K562 (cell line): ENCODE measurements at regions not wholly inside any gene's neighbourhood (a gene's known extent, or its start where the extent isn't known, plus 50 kb on each side); places are given as distances from the start of the nearest gene placed in this dataset.

Experiments used
- ARID2 ChIP-seq: fragments of 450-650 bp; IDR thresholded peaks from 2 replicates; pipeline ENCODE4 v1.6.1; 2017; ENCODE audit warnings: antibody characterized with exemption, mild to moderate bottlenecking
- CXXC5 ChIP-seq: fragments of 250-450 bp; sonication (Bioruptor Pico); IDR thresholded peaks from 2 replicates; pipeline ENCODE4 v1.8.0; 2022; ENCODE audit warnings: inconsistent platforms, mild to moderate bottlenecking, moderate library complexity
- ESRRB ChIP-seq: fragments of 250-450 bp; sonication (Bioruptor Pico); IDR thresholded peaks from 2 replicates; pipeline ENCODE4 v1.5.0; 2020; ENCODE audit warnings: mild to moderate bottlenecking, moderate library complexity, borderline replicate concordance
- ETV6 ChIP-seq, 3 experiments: fragments of 150-350 bp in 1 of 3; sonication (generic) in 1 of 3; formaldehyde crosslinking in 1 of 3; IDR thresholded peaks; 2 replicates each; pipeline versions ENCODE4 v1.6.1 to v1.8.0; 2014 to 2022; ENCODE audit warnings: borderline replicate concordance in 2 of 3, low read depth in 2 of 3, antibody characterized with exemption in 1 of 3, low read length in 1 of 3, mild to moderate bottlenecking in 1 of 3, missing genetic modification reagents in 1 of 3
- MAZ ChIP-seq, 2 experiments: fragments of 450-650 bp in 1 of 2; sonication (generic) in 1 of 2; formaldehyde crosslinking; IDR thresholded peaks in 1 of 2; conservative IDR thresholded peaks in 1 of 2; 2 replicates each; pipeline versions ENCODE4 v1.4.0 to v1.5.0; 2020; ENCODE audit warnings: mild to moderate bottlenecking in 1 of 2, missing genetic modification reagents in 1 of 2
- MTA3 ChIP-seq: fragments of 450-650 bp; formaldehyde crosslinking; IDR thresholded peaks from 2 replicates; pipeline ENCODE4 v1.6.1; 2017; ENCODE audit warnings: mild to moderate bottlenecking, borderline replicate concordance
- POLR3G ChIP-seq: IDR thresholded peaks from 2 replicates; pipeline ENCODE4 v1.6.1; 2011; ENCODE audit not compliant: insufficient read length, insufficient replicate concordance; ENCODE audit errors: extremely low read depth
- RB1 ChIP-seq: fragments of 450-650 bp; IDR thresholded peaks from 2 replicates; pipeline ENCODE4 v1.6.1; 2017; ENCODE audit warnings: low read depth, mild to moderate bottlenecking
- RFX7 ChIP-seq: fragments of 250-450 bp; sonication (Bioruptor Pico); IDR thresholded peaks from 2 replicates; pipeline ENCODE4 v1.5.1; 2021; ENCODE audit warnings: mild to moderate bottlenecking
- SMAD4 ChIP-seq: fragments of 250-450 bp; sonication (Bioruptor Pico); conservative IDR thresholded peaks from 2 replicates; pipeline ENCODE4 v1.8.0; 2021; ENCODE audit warnings: inconsistent platforms, mild to moderate bottlenecking, moderate library complexity
- TAF1 ChIP-seq: IDR thresholded peaks from 2 replicates; pipeline ENCODE4 v1.6.1; 2011; ENCODE audit warnings: mild to moderate bottlenecking, low read length, moderate library complexity; ENCODE audit not compliant: insufficient read depth, control insufficient read depth, severe bottlenecking; ENCODE audit errors: extremely low read depth
- TEAD4 ChIP-seq, 2 experiments: sonication (generic) in 1 of 2; formaldehyde crosslinking in 1 of 2; IDR thresholded peaks; 2 replicates each; pipeline versions ENCODE4 v1.6.1 to v1.8.0; 2012 to 2022; ENCODE audit warnings: borderline replicate concordance in 1 of 2, inconsistent platforms in 1 of 2, low read length in 1 of 2, mild to moderate bottlenecking in 1 of 2, missing genetic modification reagents in 1 of 2
- ZKSCAN1 ChIP-seq: fragments of 150-350 bp; IDR thresholded peaks from 2 replicates; pipeline ENCODE4 v1.6.1; 2016; ENCODE audit warnings: low read depth, low read length
- TF ChIP-seq, protein P1 (sequence below): fragments of 250-450 bp; sonication (Bioruptor Pico); IDR thresholded peaks from 2 replicates; pipeline ENCODE4 v1.4.0; 2020; ENCODE audit warnings: mild to moderate bottlenecking
- TF ChIP-seq, protein P2 (sequence below): IDR thresholded peaks from 3 replicates; pipeline ENCODE4 v1.6.1; 2011; ENCODE audit warnings: borderline replicate concordance, mild to moderate bottlenecking, moderate library complexity; ENCODE audit not compliant: insufficient read length; ENCODE audit errors: extremely low read depth
- TF ChIP-seq, protein P3 (sequence below): fragments of 450-650 bp; IDR thresholded peaks from 2 replicates; pipeline ENCODE4 v1.6.1; 2016; ENCODE audit warnings: borderline replicate concordance

DNA sequence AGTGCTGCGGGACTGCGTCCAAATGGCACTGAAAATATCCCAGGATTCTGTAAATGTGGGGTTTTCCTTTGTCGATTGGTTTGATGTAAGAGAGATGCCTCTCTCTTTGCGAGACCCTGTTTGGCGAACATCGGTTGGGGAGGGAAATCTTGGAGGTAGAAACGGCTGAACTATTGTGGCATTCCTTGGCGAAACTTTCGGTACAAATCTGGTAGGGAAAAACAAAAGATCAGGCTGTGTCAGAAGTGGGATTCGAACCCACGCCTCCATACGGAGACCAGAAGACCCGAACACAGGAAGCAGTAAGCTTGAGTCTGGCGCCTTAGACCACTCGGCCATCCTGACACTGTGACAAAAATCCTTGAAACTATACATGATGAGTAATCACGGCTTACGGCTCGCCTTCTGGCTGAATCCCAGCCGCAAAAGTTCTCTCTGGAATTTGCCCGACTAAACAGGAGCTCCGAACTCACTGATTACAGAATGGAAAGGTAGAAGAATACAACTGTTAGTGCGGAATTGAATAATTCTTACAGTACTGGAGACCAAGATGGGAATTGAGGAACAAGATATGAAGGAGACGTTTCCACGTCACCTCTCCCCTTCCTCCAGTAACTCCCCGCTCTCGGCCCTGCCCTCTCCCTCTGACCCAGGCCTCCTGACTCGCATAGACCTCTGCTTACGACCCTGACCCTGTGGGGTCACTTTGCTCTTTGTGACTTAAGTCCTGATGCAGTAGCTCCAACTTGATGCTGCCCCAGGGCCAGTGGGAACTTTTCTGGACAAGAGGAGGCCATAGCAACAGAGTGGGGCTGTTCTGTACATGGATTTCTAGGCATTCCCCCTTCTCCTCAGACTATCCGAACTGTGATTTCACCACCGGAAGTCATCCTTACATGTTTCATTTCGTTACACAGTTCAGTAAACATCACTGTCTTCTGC lies 132.8 kb upstream of the ZNF184 start (continued):
- TF ChIP-seq ETV6 (IDR thresholded peaks at IDR 0.05; ENCODE audit: borderline replicate concordance in 1 of 2, low read depth in 2 of 2, low read length in 1 of 2) (0 out of 4 replicates have a peak, but pooled peaks of 1 of the 2 experiments have one; percentile 53), ETV6 (CRISPR knock-in tag; IDR thresholded peaks at IDR 0.05; ENCODE audit: borderline replicate concordance) (peak; percentile 32), TEAD4 (IDR thresholded peaks at IDR 0.05; ENCODE audit: low read length) (peak; percentile 84), TEAD4 (CRISPR knock-in tag; IDR thresholded peaks at IDR 0.05; ENCODE audit: borderline replicate concordance) (no peak), ARID2 (0 out of 2 replicates have a peak, but pooled peaks have one; percentile 13), ZKSCAN1 (peak; percentile 81), MAZ (CRISPR knock-in tag; conservative IDR thresholded peaks at IDR 0.05 in 1 of 2, IDR thresholded peaks at IDR 0.05 in 1 of 2) (peak in 1 of 2 experiments; percentile 52; a peak in 1 of 4 replicates), SMAD4 (CRISPR knock-in tag) (no peak), MTA3 (peak; percentile 24), POLR3G (peak; percentile 78), RFX7 (CRISPR knock-in tag) (no peak), ESRRB (CRISPR knock-in tag) (no peak), RB1 (peak; percentile 85), TAF1 (peak; percentile 13), CXXC5 (peak; percentile 67)
- TF ChIP-seq, protein P1, sequence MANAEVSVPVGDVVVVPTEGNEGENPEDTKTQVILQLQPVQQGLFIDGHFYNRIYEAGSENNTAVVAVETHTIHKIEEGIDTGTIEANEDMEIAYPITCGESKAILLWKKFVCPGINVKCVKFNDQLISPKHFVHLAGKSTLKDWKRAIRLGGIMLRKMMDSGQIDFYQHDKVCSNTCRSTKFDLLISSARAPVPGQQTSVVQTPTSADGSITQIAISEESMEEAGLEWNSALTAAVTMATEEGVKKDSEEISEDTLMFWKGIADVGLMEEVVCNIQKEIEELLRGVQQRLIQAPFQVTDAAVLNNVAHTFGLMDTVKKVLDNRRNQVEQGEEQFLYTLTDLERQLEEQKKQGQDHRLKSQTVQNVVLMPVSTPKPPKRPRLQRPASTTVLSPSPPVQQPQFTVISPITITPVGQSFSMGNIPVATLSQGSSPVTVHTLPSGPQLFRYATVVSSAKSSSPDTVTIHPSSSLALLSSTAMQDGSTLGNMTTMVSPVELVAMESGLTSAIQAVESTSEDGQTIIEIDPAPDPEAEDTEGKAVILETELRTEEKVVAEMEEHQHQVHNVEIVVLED (CRISPR knock-in tag) = no peak
- TF ChIP-seq, protein P2, sequence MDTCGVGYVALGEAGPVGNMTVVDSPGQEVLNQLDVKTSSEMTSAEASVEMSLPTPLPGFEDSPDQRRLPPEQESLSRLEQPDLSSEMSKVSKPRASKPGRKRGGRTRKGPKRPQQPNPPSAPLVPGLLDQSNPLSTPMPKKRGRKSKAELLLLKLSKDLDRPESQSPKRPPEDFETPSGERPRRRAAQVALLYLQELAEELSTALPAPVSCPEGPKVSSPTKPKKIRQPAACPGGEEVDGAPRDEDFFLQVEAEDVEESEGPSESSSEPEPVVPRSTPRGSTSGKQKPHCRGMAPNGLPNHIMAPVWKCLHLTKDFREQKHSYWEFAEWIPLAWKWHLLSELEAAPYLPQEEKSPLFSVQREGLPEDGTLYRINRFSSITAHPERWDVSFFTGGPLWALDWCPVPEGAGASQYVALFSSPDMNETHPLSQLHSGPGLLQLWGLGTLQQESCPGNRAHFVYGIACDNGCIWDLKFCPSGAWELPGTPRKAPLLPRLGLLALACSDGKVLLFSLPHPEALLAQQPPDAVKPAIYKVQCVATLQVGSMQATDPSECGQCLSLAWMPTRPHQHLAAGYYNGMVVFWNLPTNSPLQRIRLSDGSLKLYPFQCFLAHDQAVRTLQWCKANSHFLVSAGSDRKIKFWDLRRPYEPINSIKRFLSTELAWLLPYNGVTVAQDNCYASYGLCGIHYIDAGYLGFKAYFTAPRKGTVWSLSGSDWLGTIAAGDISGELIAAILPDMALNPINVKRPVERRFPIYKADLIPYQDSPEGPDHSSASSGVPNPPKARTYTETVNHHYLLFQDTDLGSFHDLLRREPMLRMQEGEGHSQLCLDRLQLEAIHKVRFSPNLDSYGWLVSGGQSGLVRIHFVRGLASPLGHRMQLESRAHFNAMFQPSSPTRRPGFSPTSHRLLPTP = peak; percentile 87
- TF ChIP-seq, protein P3, sequence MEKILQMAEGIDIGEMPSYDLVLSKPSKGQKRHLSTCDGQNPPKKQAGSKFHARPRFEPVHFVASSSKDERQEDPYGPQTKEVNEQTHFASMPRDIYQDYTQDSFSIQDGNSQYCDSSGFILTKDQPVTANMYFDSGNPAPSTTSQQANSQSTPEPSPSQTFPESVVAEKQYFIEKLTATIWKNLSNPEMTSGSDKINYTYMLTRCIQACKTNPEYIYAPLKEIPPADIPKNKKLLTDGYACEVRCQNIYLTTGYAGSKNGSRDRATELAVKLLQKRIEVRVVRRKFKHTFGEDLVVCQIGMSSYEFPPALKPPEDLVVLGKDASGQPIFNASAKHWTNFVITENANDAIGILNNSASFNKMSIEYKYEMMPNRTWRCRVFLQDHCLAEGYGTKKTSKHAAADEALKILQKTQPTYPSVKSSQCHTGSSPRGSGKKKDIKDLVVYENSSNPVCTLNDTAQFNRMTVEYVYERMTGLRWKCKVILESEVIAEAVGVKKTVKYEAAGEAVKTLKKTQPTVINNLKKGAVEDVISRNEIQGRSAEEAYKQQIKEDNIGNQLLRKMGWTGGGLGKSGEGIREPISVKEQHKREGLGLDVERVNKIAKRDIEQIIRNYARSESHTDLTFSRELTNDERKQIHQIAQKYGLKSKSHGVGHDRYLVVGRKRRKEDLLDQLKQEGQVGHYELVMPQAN = peak; percentile 36; the same call in 1 of the 2 replicates
